ENCODE measurements at regions not wholly inside any gene's neighbourhood (a gene's known extent, or its start where the extent isn't known, plus 50 kb on each side); places are given as distances from the start of the nearest gene placed in this dataset.

- TF ChIP-seq CTCF (IDR thresholded peaks at IDR 0.05) (no peak), POLR2A (IDR thresholded peaks at IDR 0.05) (no peak)
Measured at GRCh38 chr2:21438949-21439348, 315.2 kb downstream of the TDRD15 start.

Measured in heart left ventricle (tissue), 13 donors.